AG04449 (cell line): ENCODE measurements at regions not wholly inside any gene's neighbourhood (a gene's known extent, or its start where the extent isn't known, plus 50 kb on each side); places are given as distances from the start of the nearest gene placed in this dataset.

Experiments
- CTCF ChIA-PET: fragments of 350-600 bp; formaldehyde crosslinking; extraction: SDS; loops from one replicate; lab custom pipeline; 2021; ENCODE audit warnings: antibody characterized with exemption; lab: Yijun Ruan, JAX
- POLR2A ChIA-PET: fragments of 400-600, 350-600 bp; formaldehyde crosslinking; extraction: SDS; loops from one replicate; lab custom pipeline; 2020; ENCODE audit warnings: antibody characterized with exemption, inconsistent platforms; lab: Yijun Ruan, JAX
- DNase-seq: peaks from one replicate; pipeline ENCODE4 v3.0.0-alpha.2; 2010; ENCODE audit warnings: low read depth, low spot score
- H3K4me3 ChIP-seq: 2 replicates; pipeline ENCODE4 v1.5.1; 2011; ENCODE audit warnings: low read depth, mild to moderate bottlenecking, control low read depth, low read length
- CTCF ChIP-seq: IDR thresholded peaks from one replicate; pipeline ENCODE4 v1.5.1; 2011; ENCODE audit warnings: mild to moderate bottlenecking, moderate library complexity, low read length, control low read depth, inconsistent platforms; ENCODE audit not compliant: insufficient read depth; ENCODE audit errors: missing control alignments

DNA sequence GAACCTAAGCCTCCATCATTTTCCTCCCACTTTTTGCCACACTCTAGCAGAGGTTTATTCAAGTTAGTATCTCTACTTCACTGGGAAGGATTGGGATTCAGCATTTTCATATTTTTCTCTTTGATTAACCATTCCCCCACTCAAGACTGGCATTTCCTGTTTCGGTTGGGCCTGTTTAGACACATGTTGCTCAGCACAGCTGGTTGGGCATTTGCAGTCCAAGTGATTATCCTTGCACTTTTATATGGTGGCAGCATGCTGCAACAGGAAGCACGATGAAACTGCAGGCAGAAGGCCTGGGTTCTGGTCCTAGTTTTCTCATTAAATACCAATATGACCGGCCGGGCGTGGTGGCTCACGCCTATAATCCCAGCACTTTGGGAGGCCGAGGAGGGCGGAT lies 182.9 kb upstream of the GRIN2B start:
- H3K4me3 ChIP-seq = no peak overlapping the region
- TF ChIP-seq CTCF = no peak
- no peak for DNase-seq
- ChIA-PET CTCF (interaction anchor here (1.1 kb wide), 1 partner anchor 909 kb away, joined by 3 read pairs; no protein-coding TSS in a partner anchor), POLR2A (no interaction called here)

- no peak for DNase-seq
- ChIA-PET POLR2A (no interaction called here), CTCF (interaction anchor here (0.6 to 4.8 kb wide), 29 partner anchors 8 to 1251 kb away, joined by 3 to 32 read pairs (median 4); no protein-coding TSS in a partner anchor)
- no peak overlapping the region for H3K4me3 ChIP-seq
- TF ChIP-seq CTCF = peak; percentile 79
These were observed 185.7 kb upstream of the GRIN2B start for GRCh38 chr12:14167005-14167628.

GRCh38 chr12:14169281-14169680 lies 187.9 kb upstream of the GRIN2B start:
- ChIA-PET POLR2A (no interaction called here), CTCF (interaction anchor here (4.8 kb wide), 1 partner anchor 16 kb away, joined by 32 read pairs; no protein-coding TSS in a partner anchor)
- DNase-seq = no peak
- no peak for TF ChIP-seq CTCF
- no peak overlapping the region for H3K4me3 ChIP-seq

GRCh38 chr12:14171106-14171505 lies 189.7 kb upstream of the GRIN2B start:
- POLR2A ChIA-PET = no interaction called here
- no peak overlapping the region for H3K4me3 ChIP-seq
- CTCF ChIA-PET = no interaction called here
- TF ChIP-seq CTCF = no peak
- no peak for DNase-seq

- CTCF ChIA-PET = interaction anchor here (1.8 to 2.7 kb wide), 2 partner anchors 8 to 12 kb away, joined by 7 to 19 read pairs; no protein-coding TSS in a partner anchor
These were observed 190.3 kb upstream of the ATF7IP start for GRCh38 chr12:14175206-14175605.

More at GRCh38 chr12:14175206-14175605, 190.3 kb upstream of the ATF7IP start:
- H3K4me3 ChIP-seq = no peak overlapping the region
- no peak for DNase-seq
- POLR2A ChIA-PET = no interaction called here
- TF ChIP-seq CTCF = no peak
